ENCODE measurements at regions not wholly inside any gene's neighbourhood (a gene's known extent, or its start where the extent isn't known, plus 50 kb on each side); places are given as distances from the start of the nearest gene placed in this dataset.

GRCh38 chr11:119983816-119984215 is 154.1 kb downstream of the TRIM29 start:
- no peak for DNase-seq (ENCODE audit: low read depth in 4 of 4, low spot score in 1 of 4)

- DNase-seq (ENCODE audit: low read depth in 4 of 4, low spot score in 1 of 4), result no peak
Observed at GRCh38 chr11:119983240-119983732, 154.6 kb downstream of the TRIM29 start.

- no peak for DNase-seq (ENCODE audit: low read depth in 4 of 4, low spot score in 1 of 4)
Observed at GRCh38 chr11:119982517-119983239, 155.2 kb downstream of the TRIM29 start.

GRCh38 chr11:119980431-119980830 is 157.5 kb downstream of the TRIM29 start:
- no peak for DNase-seq (ENCODE audit: low read depth in 4 of 4, low spot score in 1 of 4)

GRCh38 chr11:119979701-119980100 is 158.2 kb downstream of the TRIM29 start:
- no peak for DNase-seq (ENCODE audit: low read depth in 4 of 4, low spot score in 1 of 4)

- no peak for DNase-seq (ENCODE audit: low read depth in 4 of 4, low spot score in 1 of 4)
Observed at GRCh38 chr11:119978696-119979095, 159.2 kb downstream of the TRIM29 start.

- DNase-seq (ENCODE audit: low read depth in 4 of 4, low spot score in 1 of 4), result no peak
Observed at GRCh38 chr11:119977881-119978280, 160.0 kb downstream of the TRIM29 start.

- DNase-seq (ENCODE audit: low read depth in 4 of 4, low spot score in 1 of 4), result no peak
Observed at GRCh38 chr11:119977561-119977860, 160.4 kb downstream of the TRIM29 start.

GRCh38 chr11:119976805-119977560 is 160.9 kb downstream of the TRIM29 start:
- DNase-seq (ENCODE audit: low read depth in 4 of 4, low spot score in 1 of 4), result no peak

- DNase-seq (ENCODE audit: low read depth in 4 of 4, low spot score in 1 of 4), result no peak
Observed at GRCh38 chr11:119975561-119976152, 162.3 kb downstream of the TRIM29 start.

GRCh38 chr11:119974467-119974866 is 163.4 kb downstream of the TRIM29 start:
- no peak for DNase-seq (ENCODE audit: low read depth in 4 of 4, low spot score in 1 of 4)

GRCh38 chr11:119974051-119974450 is 163.9 kb downstream of the TRIM29 start:
- no peak for DNase-seq (ENCODE audit: low read depth in 4 of 4, low spot score in 1 of 4)

GRCh38 chr11:119972281-119972680 is 165.6 kb downstream of the TRIM29 start:
- no peak for DNase-seq (ENCODE audit: low read depth in 4 of 4, low spot score in 1 of 4)

GRCh38 chr11:119970555-119971304 is 167.2 kb downstream of the TRIM29 start:
- no peak for DNase-seq (ENCODE audit: low read depth in 4 of 4, low spot score in 1 of 4)

- DNase-seq (ENCODE audit: low read depth in 4 of 4, low spot score in 1 of 4), result no peak
Observed at GRCh38 chr11:119964136-119965025, 173.5 kb downstream of the TRIM29 start.

- DNase-seq (ENCODE audit: low read depth in 4 of 4, low spot score in 1 of 4), result no peak
Observed at GRCh38 chr11:119957951-119958350, 180.0 kb downstream of the TRIM29 start.

- DNase-seq (ENCODE audit: low read depth in 4 of 4, low spot score in 1 of 4), result no peak
Observed at GRCh38 chr11:119952441-119952840, 185.5 kb downstream of the TRIM29 start.

- DNase-seq (ENCODE audit: low read depth in 4 of 4, low spot score in 1 of 4), result no peak
Observed at GRCh38 chr11:119943298-119943655, 194.6 kb downstream of the TRIM29 start.

- DNase-seq (ENCODE audit: low read depth in 4 of 4, low spot score in 1 of 4), result no peak
Observed at GRCh38 chr11:119942583-119943297, 195.2 kb downstream of the TRIM29 start.
